OCI-LY3 (cell line): ENCODE measurements at regions not wholly inside any gene's neighbourhood (a gene's known extent, or its start where the extent isn't known, plus 50 kb on each side); places are given as distances from the start of the nearest gene placed in this dataset.

Experiments
- H2AFZ ChIP-seq: fragments of 200-600, 300-600 bp; shearing (Covaris generic); 2 replicates; pipeline ENCODE4 v1.6.0; 2014; ENCODE audit warnings: antibody characterized with exemption, low read depth, low read length
- H3K27ac ChIP-seq: fragments of 200-600, 300-600 bp; sonication (generic); 2 replicates; pipeline ENCODE4 v1.5.1; 2014; ENCODE audit warnings: mild to moderate bottlenecking, low read length, moderate library complexity, mixed read lengths
- H3K27me3 ChIP-seq: fragments of 200-600, 300-600 bp; sonication (generic); 2 replicates; pipeline ENCODE4 v1.6.1; 2014; ENCODE audit warnings: low read depth, low read length, mixed read lengths
- H3K36me3 ChIP-seq: fragments of 200-600, 300-600 bp; sonication (generic); replicated peaks from 2 replicates; pipeline ENCODE3; 2014; ENCODE audit warnings: low read depth, low read length, mixed read lengths
- H3K4me1 ChIP-seq: fragments of 300-600, 200-600 bp; sonication (generic); 2 replicates; pipeline ENCODE4 v1.6.1; 2014; ENCODE audit warnings: low read length, mixed read lengths
- H3K4me2 ChIP-seq: fragments of 200-600, 300-600 bp; sonication (generic); 2 replicates; pipeline ENCODE4 v1.6.1; 2014; ENCODE audit warnings: low read length, mixed read lengths
- H3K4me3 ChIP-seq: fragments of 300-600, 200-600 bp; sonication (generic); 2 replicates; pipeline ENCODE4 v1.5.1; 2014; ENCODE audit warnings: antibody characterized with exemption, mild to moderate bottlenecking, low read length, moderate library complexity
- H3K79me2 ChIP-seq: fragments of 300-600, 200-600 bp; shearing (Covaris generic); 2 replicates; pipeline ENCODE4 v1.6.1; 2014; ENCODE audit warnings: mild to moderate bottlenecking, low read length, mixed read lengths
- H3K9ac ChIP-seq: fragments of 300-600, 200-600 bp; shearing (Covaris generic); 2 replicates; pipeline ENCODE4 v1.6.0; 2014; ENCODE audit warnings: mild to moderate bottlenecking, low read length, moderate library complexity
- H3K9me3 ChIP-seq: fragments of 200-600, 300-600 bp; shearing (Covaris generic); 2 replicates; pipeline ENCODE4 v1.6.1; 2014; ENCODE audit warnings: low read length, mixed read lengths; ENCODE audit not compliant: insufficient read depth
- H4K20me1 ChIP-seq: fragments of 200-600, 300-600 bp; sonication (generic); 2 replicates; pipeline ENCODE4 v1.6.1; 2016; ENCODE audit warnings: low read length, mixed read lengths; ENCODE audit not compliant: insufficient read depth
- CTCF ChIP-seq: fragments of 200-600, 300-600 bp; sonication (generic); IDR thresholded peaks from 2 replicates; pipeline ENCODE4 v1.5.1; 2014; ENCODE audit warnings: antibody characterized with exemption, low read length, low read depth
- EZH2phosphoT487 ChIP-seq: fragments of 200-600 bp; shearing (Covaris generic); IDR thresholded peaks from 2 replicates; pipeline ENCODE4 v1.6.1; 2018; ENCODE audit warnings: antibody characterized with exemption, mixed run types, low read depth

GRCh38 chr14:104353221-104353920, 215.0 kb downstream of the KIF26A start:
- Histone ChIP-seq H3K79me2 (no peaks in the 10 kb centered on the region), H4K20me1 (no peaks in the 10 kb centered on the region), H3K4me1 (no peaks in the 10 kb centered on the region), H3K27me3 (no peaks in the 10 kb centered on the region; the same call in 1 of the 2 replicates), H3K9ac (no peak overlapping the region), H3K4me2 (no peak overlapping the region), H3K36me3 (no peaks in the 10 kb centered on the region), H3K9me3 (no peaks in the 10 kb centered on the region), H3K27ac (no peak overlapping the region), H3K4me3 (no peak overlapping the region), H2AFZ (no peak overlapping the region)
- TF ChIP-seq EZH2phosphoT487 (no peak), CTCF (no peak)

- H3K36me3 ChIP-seq = no peaks in the 10 kb centered on the region
- no peak overlapping the region for H3K4me2 ChIP-seq
- no peak overlapping the region for H2AFZ ChIP-seq
- no peaks in the 10 kb centered on the region; the same call in 1 of the 2 replicates for H3K27me3 ChIP-seq
- no peaks in the 10 kb centered on the region for H3K4me1 ChIP-seq
- no peak overlapping the region for H3K27ac ChIP-seq
- no peak overlapping the region for H3K4me3 ChIP-seq
- no peak for TF ChIP-seq CTCF
- no peak for TF ChIP-seq EZH2phosphoT487
- no peaks in the 10 kb centered on the region for H3K79me2 ChIP-seq
- H3K9me3 ChIP-seq = no peaks in the 10 kb centered on the region
- H3K9ac ChIP-seq = no peak overlapping the region
- H4K20me1 ChIP-seq = no peaks in the 10 kb centered on the region
Measured at GRCh38 chr14:104353921-104354701, 215.7 kb downstream of the KIF26A start.

GRCh38 chr14:104355101-104356019, 217.0 kb downstream of the KIF26A start:
- Histone ChIP-seq H3K4me2 (no peak overlapping the region), H3K79me2 (no peaks in the 10 kb centered on the region), H3K9ac (no peak overlapping the region), H3K4me1 (no peaks in the 10 kb centered on the region), H4K20me1 (no peaks in the 10 kb centered on the region), H3K27me3 (no peaks in the 10 kb centered on the region; the same call in 1 of the 2 replicates), H3K4me3 (no peak overlapping the region), H3K9me3 (no peaks in the 10 kb centered on the region), H3K36me3 (no peaks in the 10 kb centered on the region), H3K27ac (no peak overlapping the region), H2AFZ (no peak overlapping the region)
- TF ChIP-seq CTCF (no peak), EZH2phosphoT487 (no peak)
